Stomach (tissue), 8 donors: ENCODE measurements at regions not wholly inside any gene's neighbourhood (a gene's known extent, or its start where the extent isn't known, plus 50 kb on each side); places are given as distances from the start of the nearest gene placed in this dataset.

Experiments used
- DNase-seq, 2 donors: peaks; one replicate each; pipeline versions ENCODE4 v3.0.0 to v3.0.0-alpha.2; 2013 to 2019
- H3K27ac ChIP-seq, 5 donors: fragments of 200-600 bp in 4 of 5; sonication (generic) in 4 of 5; one replicate each; pipeline ENCODE4 v1.5.1; 2013 to 2019; ENCODE audit warnings: mild to moderate bottlenecking in 1 of 5, moderate library complexity in 1 of 5
- H3K27me3 ChIP-seq, 3 donors: fragments of 200-600 bp; sonication (generic); one replicate each; pipeline ENCODE4 v1.5.1; 2017 to 2019; ENCODE audit warnings: mixed run types in 1 of 3
- H3K36me3 ChIP-seq, 4 donors: fragments of 200-600 bp; sonication (generic); 1 replicate in 3 of 4; 2 replicates in 1 of 4; pipeline ENCODE4 v1.5.1; 2016 to 2019
- H3K4me1 ChIP-seq, 4 donors: fragments of 200-600 bp; sonication (generic); one replicate each; pipeline ENCODE4 v1.5.1; 2016 to 2019
- H3K4me3 ChIP-seq, 4 donors: fragments of 200-600 bp; sonication (generic) in 3 of 4; one replicate each; pipeline ENCODE4 v1.5.1; 2016 to 2019; ENCODE audit warnings: mild to moderate bottlenecking in 1 of 4
- H3K9me3 ChIP-seq, 4 donors: fragments of 200-600 bp; sonication (generic); one replicate each; pipeline ENCODE4 v1.5.1; 2016 to 2019
- EP300 ChIP-seq: sonication (generic); formaldehyde crosslinking; IDR thresholded peaks from one replicate; pipeline ENCODE4 v1.6.1; 2017; ENCODE audit warnings: antibody characterized with exemption
- POLR2A ChIP-seq, 4 donors: fragments of 450-650 bp; IDR thresholded peaks; one replicate each; pipeline ENCODE4 v1.6.1; 2016; ENCODE audit warnings: antibody characterized with exemption in 4 of 4, control low read depth in 2 of 4, mild to moderate bottlenecking in 1 of 4, moderate library complexity in 1 of 4
- POLR2AphosphoS5 ChIP-seq, 3 donors: sonication (generic); formaldehyde crosslinking; IDR thresholded peaks; one replicate each; pipeline ENCODE4 v1.6.1; 2016; ENCODE audit warnings: antibody characterized with exemption in 3 of 3
- WGBS, 5 donors: extraction: QIAGEN DNeasy Blood & Tissue Kit in 3 of 5; methylation state at CpG; one replicate each; pipeline versions ENCODE4 v1.1.5 to v1.1.7; 2013 to 2018; 5-methylcytosine and 5-hydroxymethylcytosine counted together
- intact Hi-C: fragments of 100-400 bp; cut with DNase I; formaldehyde crosslinking; loops from one replicate; pipeline ENCODE4 v1.15.1; 2023; ENCODE audit warnings: low total_unique reads
- TF ChIP-seq, protein P1 (sequence below), 7 experiments: fragments of 450-650 bp in 4 of 7; fragments of 200-600 bp in 3 of 7; sonication (generic) in 3 of 7; IDR thresholded peaks; one replicate each; pipeline ENCODE4 v1.5.1; 2016 to 2019; ENCODE audit warnings: antibody characterized with exemption in 7 of 7, control low read depth in 2 of 7, mild to moderate bottlenecking in 1 of 7
- donor health status: healthy with polysubstance abuse.
- donor health status: Bipolar disorder and iron deficiency.
- donor health status: healthy.

GRCh38 chr12:91555436-91556415, 373.1 kb upstream of the DCN start:
- H3K27me3 ChIP-seq, result no peaks in the 10 kb centered on the region
- TF ChIP-seq, protein P1, sequence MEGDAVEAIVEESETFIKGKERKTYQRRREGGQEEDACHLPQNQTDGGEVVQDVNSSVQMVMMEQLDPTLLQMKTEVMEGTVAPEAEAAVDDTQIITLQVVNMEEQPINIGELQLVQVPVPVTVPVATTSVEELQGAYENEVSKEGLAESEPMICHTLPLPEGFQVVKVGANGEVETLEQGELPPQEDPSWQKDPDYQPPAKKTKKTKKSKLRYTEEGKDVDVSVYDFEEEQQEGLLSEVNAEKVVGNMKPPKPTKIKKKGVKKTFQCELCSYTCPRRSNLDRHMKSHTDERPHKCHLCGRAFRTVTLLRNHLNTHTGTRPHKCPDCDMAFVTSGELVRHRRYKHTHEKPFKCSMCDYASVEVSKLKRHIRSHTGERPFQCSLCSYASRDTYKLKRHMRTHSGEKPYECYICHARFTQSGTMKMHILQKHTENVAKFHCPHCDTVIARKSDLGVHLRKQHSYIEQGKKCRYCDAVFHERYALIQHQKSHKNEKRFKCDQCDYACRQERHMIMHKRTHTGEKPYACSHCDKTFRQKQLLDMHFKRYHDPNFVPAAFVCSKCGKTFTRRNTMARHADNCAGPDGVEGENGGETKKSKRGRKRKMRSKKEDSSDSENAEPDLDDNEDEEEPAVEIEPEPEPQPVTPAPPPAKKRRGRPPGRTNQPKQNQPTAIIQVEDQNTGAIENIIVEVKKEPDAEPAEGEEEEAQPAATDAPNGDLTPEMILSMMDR (IDR thresholded peaks at IDR 0.05), result no peak
- TF ChIP-seq POLR2A (IDR thresholded peaks at IDR 0.05) (no peak), POLR2AphosphoS5 (IDR thresholded peaks at IDR 0.05) (no peak), EP300 (no peak)
- H3K4me1 ChIP-seq, result no peaks in the 10 kb centered on the region
- intact Hi-C loops, result no loop called here
- H3K36me3 ChIP-seq, result no peaks in the 10 kb centered on the region
- H3K9me3 ChIP-seq, result no peaks in the 10 kb centered on the region
- no peak overlapping the region for H3K4me3 ChIP-seq
- 59 to 71% (median 67%) methylated on average over 7 of the region's 7 CpGs for WGBS, 5 donors
- no peak overlapping the region for H3K27ac ChIP-seq
- DNase-seq, result peak in 1 of 2 donors; percentile 42

DNA sequence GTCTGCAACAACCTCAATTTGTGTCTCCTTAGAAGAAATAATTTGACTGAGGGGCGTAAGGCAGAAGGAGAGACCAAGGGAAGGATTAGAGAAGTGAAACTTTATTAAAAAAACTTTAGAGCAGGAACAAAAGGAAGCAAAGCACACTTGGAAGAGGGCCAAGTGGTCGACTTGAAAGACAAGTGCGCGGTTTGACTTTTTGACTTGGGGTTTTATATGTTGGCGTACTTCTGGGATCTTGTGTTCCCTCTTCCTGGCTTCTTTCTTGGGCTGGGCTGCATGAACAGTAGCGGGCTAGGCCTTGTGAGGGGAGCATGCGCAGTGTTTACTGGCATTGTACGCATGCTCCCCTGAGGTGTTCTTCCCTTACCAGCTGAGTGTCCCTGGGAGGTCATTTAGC, 369.3 kb upstream of the DCN start:
- Histone ChIP-seq H3K4me1 (no peaks in the 10 kb centered on the region), H3K27ac (no peak overlapping the region), H3K36me3 (no peaks in the 10 kb centered on the region), H3K4me3 (no peak overlapping the region), H3K9me3 (no peaks in the 10 kb centered on the region), H3K27me3 (no peaks in the 10 kb centered on the region)
- TF ChIP-seq POLR2AphosphoS5 (IDR thresholded peaks at IDR 0.05), result no peak
- TF ChIP-seq POLR2A (IDR thresholded peaks at IDR 0.05), result no peak
- no peak for TF ChIP-seq EP300
- TF ChIP-seq, protein P1 (IDR thresholded peaks at IDR 0.05), result no peak
- 80 to 85% (median 82%) methylated on average over 8 of the region's 8 CpGs for WGBS, 5 donors
- intact Hi-C loops, result no loop called here
- DNase-seq, result no peak

- TF ChIP-seq POLR2AphosphoS5 (IDR thresholded peaks at IDR 0.05), result no peak
- no peak for TF ChIP-seq EP300
- TF ChIP-seq, protein P1 (IDR thresholded peaks at IDR 0.05), result no peak
- TF ChIP-seq POLR2A (IDR thresholded peaks at IDR 0.05), result no peak
Observed at GRCh38 chr12:91551242-91551641, 368.6 kb upstream of the DCN start.

DNA sequence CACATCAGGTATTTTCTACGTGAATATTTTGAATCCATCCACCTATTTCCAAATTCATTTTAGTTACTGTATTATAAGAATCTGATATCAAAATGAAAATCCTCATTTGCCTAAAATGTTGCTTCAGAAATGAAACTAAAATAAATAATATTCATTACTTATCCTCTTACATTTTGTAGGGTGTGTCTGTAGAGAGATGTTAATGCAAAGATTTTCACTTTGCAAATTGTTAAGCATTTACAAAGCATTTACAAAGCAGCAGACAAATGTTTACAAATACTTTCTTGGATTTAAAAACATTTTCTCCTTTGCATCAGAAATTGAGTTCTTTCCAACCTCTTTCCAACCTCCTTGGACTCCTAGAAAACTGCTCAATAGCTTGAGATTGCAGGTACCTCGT, 360.0 kb upstream of the DCN start:
- 86 to 93% (median 89%) methylated on average over 2 of the region's 2 CpGs for WGBS, 5 donors
- no peaks in the 10 kb centered on the region for H3K36me3 ChIP-seq
- no peak overlapping the region for H3K4me3 ChIP-seq
- H3K27ac ChIP-seq, result no peak overlapping the region
- no peaks in the 10 kb centered on the region for H3K27me3 ChIP-seq
- TF ChIP-seq POLR2AphosphoS5 (IDR thresholded peaks at IDR 0.05) (no peak), POLR2A (IDR thresholded peaks at IDR 0.05) (no peak), EP300 (no peak)
- TF ChIP-seq, protein P1 (IDR thresholded peaks at IDR 0.05), result no peak
- intact Hi-C loops, result no loop called here
- peaks cover 0 to 7% (median 0%) of the 10 kb centered on the region in 4 donors for H3K9me3 ChIP-seq
- no peak for DNase-seq
- no peaks in the 10 kb centered on the region for H3K4me1 ChIP-seq

More at GRCh38 chr12:91551242-91551641, 368.6 kb upstream of the DCN start:
- Histone ChIP-seq H3K4me3 (no peak overlapping the region), H3K27me3 (no peaks in the 10 kb centered on the region), H3K9me3 (no peaks in the 10 kb centered on the region), H3K4me1 (no peaks in the 10 kb centered on the region), H3K36me3 (no peaks in the 10 kb centered on the region), H3K27ac (no peak overlapping the region)
- 91 to 96% (median 93%) methylated on average over 1 of the region's 1 CpG for WGBS, 5 donors
- DNase-seq, result no peak
- intact Hi-C loops, result no loop called here
